Omental fat pad (tissue), 3 donors: ENCODE measurements at regions not wholly inside any gene's neighbourhood (a gene's known extent, or its start where the extent isn't known, plus 50 kb on each side); places are given as distances from the start of the nearest gene placed in this dataset.
A peak's percentile ranks its signal among the peaks of the same experiment; 100 is the strongest.
"Not testable (repeated sequence)": the region's sequence is repeated elsewhere in the genome, so short reads cannot be mapped to it uniquely, and the experiment has no call there.

Source experiments
- ATAC-seq: fragments of 150-250 bp; one replicate; pipeline ENCODE4 v1.9.1; 2016; ENCODE audit warnings: mild to moderate bottlenecking, moderate library complexity; ENCODE audit not compliant: low FRiP score
- DNase-seq: peaks from one replicate; pipeline ENCODE4 v3.0.0-alpha.2; 2019; ENCODE audit warnings: low spot score
- TF ChIP-seq, protein P1 (sequence below), 3 donors: fragments of 450-650 bp; IDR thresholded peaks; one replicate each; pipeline ENCODE4 v1.5.1; 2016 to 2017; ENCODE audit warnings: antibody characterized with exemption in 3 of 3, mild to moderate bottlenecking in 3 of 3, moderate library complexity in 2 of 3

- DNase-seq (no peak), ATAC-seq (peak; percentile 67)
- TF ChIP-seq, protein P1, sequence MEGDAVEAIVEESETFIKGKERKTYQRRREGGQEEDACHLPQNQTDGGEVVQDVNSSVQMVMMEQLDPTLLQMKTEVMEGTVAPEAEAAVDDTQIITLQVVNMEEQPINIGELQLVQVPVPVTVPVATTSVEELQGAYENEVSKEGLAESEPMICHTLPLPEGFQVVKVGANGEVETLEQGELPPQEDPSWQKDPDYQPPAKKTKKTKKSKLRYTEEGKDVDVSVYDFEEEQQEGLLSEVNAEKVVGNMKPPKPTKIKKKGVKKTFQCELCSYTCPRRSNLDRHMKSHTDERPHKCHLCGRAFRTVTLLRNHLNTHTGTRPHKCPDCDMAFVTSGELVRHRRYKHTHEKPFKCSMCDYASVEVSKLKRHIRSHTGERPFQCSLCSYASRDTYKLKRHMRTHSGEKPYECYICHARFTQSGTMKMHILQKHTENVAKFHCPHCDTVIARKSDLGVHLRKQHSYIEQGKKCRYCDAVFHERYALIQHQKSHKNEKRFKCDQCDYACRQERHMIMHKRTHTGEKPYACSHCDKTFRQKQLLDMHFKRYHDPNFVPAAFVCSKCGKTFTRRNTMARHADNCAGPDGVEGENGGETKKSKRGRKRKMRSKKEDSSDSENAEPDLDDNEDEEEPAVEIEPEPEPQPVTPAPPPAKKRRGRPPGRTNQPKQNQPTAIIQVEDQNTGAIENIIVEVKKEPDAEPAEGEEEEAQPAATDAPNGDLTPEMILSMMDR (IDR thresholded peaks at IDR 0.05): no peak
These were observed 251.4 kb upstream of the GAS1 start for GRCh38 chr9:87198716-87199115.

GRCh38 chr9:87199278-87199677 lies 252.0 kb upstream of the GAS1 start:
- DNase-seq (no peak), ATAC-seq (no peak)
- TF ChIP-seq, protein P1 (IDR thresholded peaks at IDR 0.05): no peak

GRCh38 chr9:87199782-87200181 lies 252.5 kb upstream of the GAS1 start:
- DNase-seq (no peak), ATAC-seq (no peak)

GRCh38 chr9:87201351-87201751 lies 254.0 kb upstream of the GAS1 start:
- TF ChIP-seq, protein P1 (IDR thresholded peaks at IDR 0.05): no peak
- no peak for DNase-seq
- no peak for ATAC-seq

More at GRCh38 chr9:87199782-87200181, 252.5 kb upstream of the GAS1 start:
- TF ChIP-seq, protein P1 (IDR thresholded peaks at IDR 0.05): no peak

GRCh38 chr9:87206064-87206661 lies 258.9 kb upstream of the GAS1 start:
- DNase-seq (no peak), ATAC-seq (no peak)
- TF ChIP-seq, protein P1 (IDR thresholded peaks at IDR 0.05): no peak

GRCh38 chr9:87210658-87211057 lies 263.4 kb upstream of the GAS1 start:
- ATAC-seq, DNase-seq: not testable (repeated sequence)

DNA sequence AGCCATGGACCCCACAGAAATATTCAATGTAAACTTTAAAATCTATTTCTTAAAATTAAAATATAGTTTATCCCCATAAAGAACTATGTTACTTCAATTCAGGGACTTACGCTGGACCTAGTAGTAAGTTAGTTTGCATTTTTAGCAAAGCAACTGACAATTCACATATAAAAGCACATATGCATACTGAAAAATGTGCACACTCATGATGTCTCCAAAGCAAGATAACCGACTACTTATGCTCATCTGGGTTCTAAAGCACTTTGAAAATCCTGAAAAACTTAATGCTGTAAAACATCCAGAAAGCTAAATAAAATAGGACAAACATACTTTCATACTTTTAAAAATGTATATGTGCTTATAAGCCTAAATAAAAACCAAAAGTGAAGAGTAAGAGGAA lies 264.4 kb upstream of the GAS1 start:
- TF ChIP-seq, protein P1 (IDR thresholded peaks at IDR 0.05): no peak
- DNase-seq (no peak), ATAC-seq (no peak)
